H9 (cell line): ENCODE measurements at regions not wholly inside any gene's neighbourhood (a gene's known extent, or its start where the extent isn't known, plus 50 kb on each side); places are given as distances from the start of the nearest gene placed in this dataset.
"Not testable (repeated sequence)": the region's sequence is repeated elsewhere in the genome, so short reads cannot be mapped to it uniquely, and the experiment has no call there.

ENCODE experiments used
- DNase-seq: peaks from one replicate; pipeline ENCODE4 v3.0.0-alpha.2; 2017
- H2AFZ ChIP-seq: one replicate; pipeline ENCODE4 v1.6.1; 2013; ENCODE audit warnings: mild to moderate bottlenecking, low read length, control low read depth, moderate library complexity
- H2AK5ac ChIP-seq: 2 replicates; pipeline ENCODE4 v1.6.1; 2013; ENCODE audit warnings: low read length, control low read depth, mixed read lengths; ENCODE audit not compliant: insufficient read length
- H2BK120ac ChIP-seq: one replicate; pipeline ENCODE4 v1.6.1; 2013; ENCODE audit warnings: low read depth, mild to moderate bottlenecking, low read length, control low read depth, inconsistent platforms; ENCODE audit not compliant: poor library complexity, severe bottlenecking
- H2BK12ac ChIP-seq: 2 replicates; pipeline ENCODE4 v1.6.1; 2013; ENCODE audit warnings: low read length, control low read depth, mixed read lengths, low read depth; ENCODE audit not compliant: insufficient read length
- H2BK15ac ChIP-seq: 2 replicates; pipeline ENCODE4 v1.6.1; 2013; ENCODE audit warnings: low read depth, low read length, control low read depth
- H2BK20ac ChIP-seq: one replicate; pipeline ENCODE4 v1.6.1; 2013; ENCODE audit warnings: low read depth, mild to moderate bottlenecking, low read length, control low read depth, inconsistent platforms; ENCODE audit not compliant: poor library complexity, severe bottlenecking
- H2BK5ac ChIP-seq: 2 replicates; pipeline ENCODE4 v1.6.1; 2013; ENCODE audit warnings: low read length, control low read depth, mixed read lengths; ENCODE audit not compliant: insufficient read length
- H3K14ac ChIP-seq: 2 replicates; pipeline ENCODE4 v1.6.1; 2013; ENCODE audit warnings: low read length, control low read depth; ENCODE audit not compliant: insufficient read depth
- H3K18ac ChIP-seq: 2 replicates; pipeline ENCODE4 v1.6.1; 2013; ENCODE audit warnings: low read depth, mild to moderate bottlenecking, mixed read lengths, low read length, control low read depth; ENCODE audit not compliant: insufficient read length
- H3K23ac ChIP-seq: 2 replicates; pipeline ENCODE4 v1.6.1; 2013; ENCODE audit warnings: low read length, control low read depth, mixed read lengths, low read depth; ENCODE audit not compliant: insufficient read length
- H3K23me2 ChIP-seq: 2 replicates; pipeline ENCODE4 v1.6.1; 2013; ENCODE audit warnings: low read depth, mild to moderate bottlenecking, mixed read lengths, low read length, control low read depth; ENCODE audit not compliant: insufficient read length, poor library complexity, severe bottlenecking
- H3K27ac ChIP-seq: 2 replicates; pipeline ENCODE4 v1.5.1; 2013; ENCODE audit warnings: low read length, control low read depth, mixed read lengths, low read depth; ENCODE audit not compliant: insufficient read length
- H3K27me3 ChIP-seq: 2 replicates; pipeline ENCODE4 v1.6.1; 2013; ENCODE audit warnings: low read length, control low read depth, inconsistent platforms; ENCODE audit not compliant: insufficient read depth
- H3K4ac ChIP-seq: 2 replicates; pipeline ENCODE4 v1.6.1; 2013; ENCODE audit warnings: low read depth, mild to moderate bottlenecking, control low read depth, inconsistent platforms, low read length, moderate library complexity
- H3K4me1 ChIP-seq: 2 replicates; pipeline ENCODE4 v1.6.1; 2013; ENCODE audit warnings: low read length, control low read depth, inconsistent platforms; ENCODE audit not compliant: insufficient read depth
- H3K4me2 ChIP-seq: 2 replicates; pipeline ENCODE4 v1.6.1; 2013; ENCODE audit warnings: low read length, control low read depth, mixed read lengths; ENCODE audit not compliant: insufficient read length, insufficient read depth
- H3K56ac ChIP-seq: 2 replicates; pipeline ENCODE4 v1.6.1; 2013; ENCODE audit warnings: low read depth, mild to moderate bottlenecking, mixed read lengths, low read length, control low read depth; ENCODE audit not compliant: insufficient read length
- H3K79me1 ChIP-seq: 2 replicates; pipeline ENCODE4 v1.6.1; 2013; ENCODE audit warnings: low read depth, mild to moderate bottlenecking, moderate library complexity, low read length, control low read depth, inconsistent platforms; ENCODE audit not compliant: insufficient read depth, poor library complexity, severe bottlenecking
- H3K79me2 ChIP-seq: 2 replicates; pipeline ENCODE4 v1.6.1; 2013; ENCODE audit warnings: low read length, control low read depth, inconsistent platforms; ENCODE audit not compliant: insufficient read depth
- H3K9ac ChIP-seq: 2 replicates; pipeline ENCODE4 v1.6.1; 2013; ENCODE audit warnings: low read length, control low read depth, mixed read lengths; ENCODE audit not compliant: insufficient read length; ENCODE audit errors: extremely low read depth
- H3K9me3 ChIP-seq: one replicate; pipeline ENCODE4 v1.6.1; 2013; ENCODE audit warnings: low read depth, low read length, inconsistent platforms; ENCODE audit not compliant: control insufficient read depth
- H3T11ph ChIP-seq: one replicate; pipeline ENCODE4 v1.6.1; 2013; ENCODE audit warnings: mild to moderate bottlenecking, low read length, control low read depth, inconsistent platforms
- H4K20me1 ChIP-seq: one replicate; pipeline ENCODE4 v1.6.1; 2013; ENCODE audit not compliant: control insufficient read depth, insufficient read length, insufficient read depth
- H4K5ac ChIP-seq: 2 replicates; pipeline ENCODE4 v1.6.1; 2013; ENCODE audit warnings: low read depth, mild to moderate bottlenecking, mixed read lengths, low read length, control low read depth; ENCODE audit not compliant: insufficient read length
- H4K8ac ChIP-seq: replicated peaks from 2 replicates; pipeline ENCODE4 v1.6.1; 2013; ENCODE audit warnings: low read length, control low read depth, mixed read lengths, low read depth; ENCODE audit not compliant: insufficient read length
- H4K91ac ChIP-seq: 2 replicates; pipeline ENCODE4 v1.6.1; 2013; ENCODE audit warnings: low read depth, mild to moderate bottlenecking, moderate library complexity, mixed read lengths, low read length, control low read depth; ENCODE audit not compliant: insufficient read length
- H3K27ac Mint-ChIP-seq, 3 experiments: 2 replicates in 2 of 3; 3 replicates in 1 of 3; pipeline ENCODE4 v1.8.0; 2020 to 2021; ENCODE audit warnings: mixed read lengths in 3 of 3, mild to moderate bottlenecking in 1 of 3, moderate library complexity in 1 of 3
- H3K27me3 Mint-ChIP-seq: 2 replicates; pipeline ENCODE4 v1.8.0; 2021; ENCODE audit warnings: low read depth, mild to moderate bottlenecking, moderate library complexity, mixed read lengths
- H3K36me3 Mint-ChIP-seq, 3 experiments: 2 replicates in 2 of 3; 3 replicates in 1 of 3; pipeline ENCODE4 v1.8.0; 2020 to 2021; ENCODE audit warnings: low read depth in 3 of 3, mixed read lengths in 3 of 3; ENCODE audit not compliant: insufficient read depth in 1 of 3
- H3K4me1 Mint-ChIP-seq, 2 experiments: 2 replicates each; pipeline ENCODE4 v1.8.0; 2020; ENCODE audit warnings: mixed read lengths in 2 of 2
- H3K4me3 Mint-ChIP-seq, 2 experiments: 2 replicates in 1 of 2; 3 replicates in 1 of 2; pipeline ENCODE4 v1.8.0; 2020 to 2021; ENCODE audit warnings: mild to moderate bottlenecking in 2 of 2, mixed read lengths in 2 of 2, moderate library complexity in 1 of 2
- H3K9me3 Mint-ChIP-seq, 2 experiments: 2 replicates in 1 of 2; 3 replicates in 1 of 2; pipeline ENCODE4 v1.8.0; 2020; ENCODE audit warnings: mild to moderate bottlenecking in 2 of 2, mixed read lengths in 2 of 2, moderate library complexity in 1 of 2
- CTCF ChIP-seq: fragments of 200-600 bp; sonication (generic); conservative IDR thresholded peaks from 3 replicates; pipeline ENCODE4 v1.8.0; 2021; ENCODE audit warnings: antibody characterized with exemption, mild to moderate bottlenecking
- WGBS: extraction: QIAGEN DNeasy Blood & Tissue Kit; methylation state at CpG from one replicate; pipeline ENCODE4 v1.1.7; 2013; ENCODE audit warnings: missing lambda C conversion rate, low lambda C conversion rate, mixed read lengths; ENCODE audit not compliant: insufficient read length; ENCODE audit errors: extremely low coverage; 5-methylcytosine and 5-hydroxymethylcytosine counted together

GRCh38 chr10:45920876-45921275 is 51.4 kb upstream of the TIMM23 start:
- H3K27me3 Mint-ChIP-seq, H3K4me1 ChIP-seq, H3K4me3 Mint-ChIP-seq, H2BK120ac ChIP-seq, H2BK12ac ChIP-seq, H4K91ac ChIP-seq, H3K9ac ChIP-seq, H3K23ac ChIP-seq, H3K27ac ChIP-seq, H3K18ac ChIP-seq, H3K4me2 ChIP-seq, DNase-seq, H3K14ac ChIP-seq, H3K79me1 ChIP-seq, H3K4me1 Mint-ChIP-seq, H3K27ac Mint-ChIP-seq, H3K56ac ChIP-seq, H2BK5ac ChIP-seq, H3K4ac ChIP-seq, H4K5ac ChIP-seq, H4K8ac ChIP-seq, H3K27me3 ChIP-seq, H2AK5ac ChIP-seq, H2BK15ac ChIP-seq, H2BK20ac ChIP-seq, H2AFZ ChIP-seq, H4K20me1 ChIP-seq, H3K23me2 ChIP-seq, H3K9me3 ChIP-seq, H3T11ph ChIP-seq, H3K9me3 Mint-ChIP-seq, H3K79me2 ChIP-seq: not testable (repeated sequence)
- TF ChIP-seq CTCF = peak; percentile 38; the same call in 2 of the 3 replicates
- no CpG with 5 or more reads among the region's 3 CpGs for WGBS
- peaks cover 6 to 11% (median 10%) of the 10 kb centered on the region in 3 experiments; a peak in 6 of 7 replicates for H3K36me3 Mint-ChIP-seq
